Endothelial cell of umbilical vein (primary cell): ENCODE measurements at regions not wholly inside any gene's neighbourhood (a gene's known extent, or its start where the extent isn't known, plus 50 kb on each side); places are given as distances from the start of the nearest gene placed in this dataset.
A peak's percentile ranks its signal among the peaks of the same experiment; 100 is the strongest.

Experiments
- BruUV-seq: library from RNA; stranded (reverse); fragments of 400-500 nt; replicated peaks from 2 replicates; lab custom pipeline; 2021; lab: Mats Ljungman, UMichigan
- CTCF ChIA-PET: fragments of 300-600, 350-600 bp; sonication (Branson Sonifier 250); formaldehyde crosslinking; loops from one replicate; lab custom pipeline; 2021; ENCODE audit warnings: antibody characterized with exemption, inconsistent platforms; lab: Charles Lee
- POLR2A ChIA-PET: fragments of 300-600, 350-600 bp; sonication (Branson Sonifier 250); formaldehyde crosslinking; loops from one replicate; lab custom pipeline; 2021; ENCODE audit warnings: antibody characterized with exemption, inconsistent platforms; lab: Charles Lee
- DNase-seq: peaks from one replicate; pipeline ENCODE4 v3.0.0-alpha.2; 2011; ENCODE audit warnings: low read depth, low spot score
- FAIRE-seq: peaks from 2 replicates; lab custom pipeline; 2011; peaks lifted over from hg19 to GRCh38; lab: Jason Lieb, UNC
- H2AFZ ChIP-seq: 2 replicates; pipeline ENCODE4 v1.6.0; 2012; ENCODE audit warnings: low read depth, low read length, control low read depth, inconsistent platforms
- H3K27ac ChIP-seq: 2 replicates; pipeline ENCODE4 v1.5.1; 2011; ENCODE audit warnings: low read depth, mild to moderate bottlenecking, control low read depth, low read length, moderate library complexity; ENCODE audit not compliant: insufficient read depth
- H3K27me3 ChIP-seq, 2 experiments: 2 replicates each; pipeline versions ENCODE4 v1.6.0 to v1.6.1; 2011; ENCODE audit warnings: low read length in 2 of 2, mixed read lengths in 1 of 2; ENCODE audit not compliant: control insufficient read depth in 2 of 2, insufficient read depth in 2 of 2
- H3K36me3 ChIP-seq, 2 experiments: 2 replicates in 1 of 2; 3 replicates in 1 of 2; pipeline ENCODE4 v1.5.1; 2011; ENCODE audit warnings: low read length in 2 of 2, mild to moderate bottlenecking in 1 of 2, moderate library complexity in 1 of 2; ENCODE audit not compliant: control insufficient read depth in 2 of 2, insufficient read depth in 2 of 2; ENCODE audit errors: extremely low read depth in 1 of 2
- H3K4me1 ChIP-seq: 3 replicates; pipeline ENCODE4 v1.5.1; 2011; ENCODE audit warnings: mild to moderate bottlenecking, low read length; ENCODE audit not compliant: control insufficient read depth, insufficient read depth; ENCODE audit errors: extremely low read depth
- H3K4me2 ChIP-seq: 2 replicates; pipeline ENCODE4 v1.6.1; 2011; ENCODE audit warnings: low read length, control low read depth, mixed read lengths; ENCODE audit not compliant: insufficient read depth
- H3K4me3 ChIP-seq, 3 experiments: fragments of 200-600 bp in 1 of 3; sonication (generic), shearing (Covaris generic) in 1 of 3; replicated peaks in 1 of 3; 2 replicates each; pipeline ENCODE4 v1.5.1; 2011 to 2016; ENCODE audit warnings: control low read depth in 3 of 3, low read length in 3 of 3, mild to moderate bottlenecking in 2 of 3, inconsistent platforms in 1 of 3, low read depth in 1 of 3, moderate library complexity in 1 of 3; ENCODE audit not compliant: insufficient read depth in 1 of 3
- H3K79me2 ChIP-seq: 2 replicates; pipeline ENCODE4 v1.6.0; 2012; ENCODE audit warnings: low read length, inconsistent platforms; ENCODE audit not compliant: control insufficient read depth, insufficient read depth
- H3K9ac ChIP-seq: replicated peaks from 2 replicates; pipeline ENCODE3; 2011; ENCODE audit warnings: low read length, control low read depth; ENCODE audit not compliant: insufficient read depth; ENCODE audit errors: extremely low read depth
- H3K9me1 ChIP-seq: replicated peaks from 3 replicates; pipeline ENCODE4 v1.6.0; 2011; ENCODE audit warnings: mild to moderate bottlenecking, low read length; ENCODE audit not compliant: control insufficient read depth, insufficient read depth; ENCODE audit errors: extremely low read depth
- H3K9me3 ChIP-seq: replicated peaks from 2 replicates; pipeline ENCODE4 v1.5.1; 2012; ENCODE audit warnings: low read length, inconsistent platforms; ENCODE audit not compliant: control insufficient read depth, insufficient read depth
- H4K20me1 ChIP-seq: replicated peaks from 2 replicates; pipeline ENCODE3; 2011; ENCODE audit warnings: mild to moderate bottlenecking, low read length; ENCODE audit not compliant: control insufficient read depth, insufficient read depth; ENCODE audit errors: extremely low read depth
- CTCF ChIP-seq, 2 donors: IDR thresholded peaks; 1 replicate in 1 of 2; 2 replicates in 1 of 2; pipeline ENCODE4 v1.5.1; 2011; ENCODE audit warnings: low read length in 2 of 2, mild to moderate bottlenecking in 2 of 2, moderate library complexity in 2 of 2, control low read depth in 1 of 2, inconsistent platforms in 1 of 2, low read depth in 1 of 2; ENCODE audit not compliant: insufficient read depth in 1 of 2; ENCODE audit errors: extremely low read depth in 1 of 2
- EZH2 ChIP-seq: IDR thresholded peaks from 2 replicates; pipeline ENCODE4 v1.6.1; 2012; ENCODE audit warnings: borderline replicate concordance, low read depth, mild to moderate bottlenecking, moderate library complexity, low read length, inconsistent platforms; ENCODE audit not compliant: severe bottlenecking
- FOS ChIP-seq: IDR thresholded peaks from 2 replicates; pipeline ENCODE4 v1.6.1; 2011; ENCODE audit warnings: mild to moderate bottlenecking, low read length, moderate library complexity, borderline replicate concordance; ENCODE audit not compliant: insufficient read depth
- GATA2 ChIP-seq: IDR thresholded peaks from 2 replicates; pipeline ENCODE4 v1.7.0; 2011; ENCODE audit warnings: low read depth, mild to moderate bottlenecking, moderate library complexity, mixed read lengths, low read length; ENCODE audit not compliant: insufficient read length, insufficient read depth
- JUN ChIP-seq: IDR thresholded peaks from 2 replicates; pipeline ENCODE4 v1.6.1; 2011; ENCODE audit warnings: borderline replicate concordance, low read depth; ENCODE audit not compliant: insufficient read length, insufficient read depth
- MYC ChIP-seq: IDR thresholded peaks from one replicate; pipeline ENCODE4 v1.6.1; 2011; ENCODE audit warnings: mild to moderate bottlenecking, low read depth, low read length
- POLR2A ChIP-seq: IDR thresholded peaks from 2 replicates; pipeline ENCODE4 v1.6.1; 2012; ENCODE audit warnings: low read depth, mild to moderate bottlenecking, control low read depth, low read length
- POLR2AphosphoS5 ChIP-seq: IDR thresholded peaks from 2 replicates; pipeline ENCODE4 v1.6.1; 2012; ENCODE audit warnings: low read depth, mild to moderate bottlenecking, control low read depth, low read length, moderate library complexity; ENCODE audit not compliant: insufficient read depth
- dilution Hi-C: fragments of 300-500 bp; cut with MboI; formaldehyde crosslinking; loops from one replicate; pipeline ENCODE4 v1.15.0; 2019; ENCODE audit warnings: low sequenced_read_pairs; ENCODE audit not compliant: extremely low pct_ligation_motif_present
- intact Hi-C: fragments of 100-400 bp; cut with micrococcal nuclease; formaldehyde crosslinking; loops from one replicate; pipeline ENCODE4 v1.10.0; 2022
- TF ChIP-seq, protein P1 (sequence below): IDR thresholded peaks from 2 replicates; pipeline ENCODE4 v1.6.1; 2011; ENCODE audit not compliant: insufficient read depth, insufficient read length

DNA sequence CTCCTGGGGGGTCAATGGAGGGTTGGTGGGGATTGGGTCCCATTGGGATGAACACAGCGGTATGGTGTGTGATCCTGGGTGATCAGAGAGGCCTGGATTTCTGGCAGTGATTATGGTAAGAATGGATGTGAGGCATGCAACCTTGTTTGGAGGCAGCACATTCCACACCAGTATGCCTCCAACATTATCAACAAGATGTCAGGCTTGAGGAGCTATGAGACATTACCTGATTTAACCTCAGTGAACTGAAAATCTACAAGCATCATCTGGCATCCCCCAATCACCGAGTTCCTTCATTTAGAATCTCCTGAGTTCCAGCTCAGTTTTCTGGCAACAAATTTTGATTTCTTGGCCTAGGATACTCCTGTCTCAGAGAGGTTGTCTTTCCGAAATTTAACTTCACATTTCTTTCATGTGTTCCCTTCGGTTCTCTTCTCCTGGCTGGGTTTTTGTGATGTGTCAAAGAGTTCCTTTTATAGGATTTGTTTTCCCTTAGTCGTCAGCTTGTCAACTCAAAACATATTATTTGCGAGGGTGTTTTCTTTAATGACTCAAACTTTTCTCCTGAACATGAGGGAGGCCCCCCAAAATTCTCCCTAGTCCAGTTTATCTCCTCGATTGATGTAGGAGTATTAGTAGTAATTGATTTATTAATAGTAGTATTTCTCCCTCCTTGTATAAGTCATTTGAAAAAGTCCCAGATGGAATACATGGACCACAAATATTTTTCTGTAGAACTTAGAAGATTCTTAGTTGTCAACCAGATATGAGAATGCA, 56.0 kb upstream of the FLT1 start:
- H3K27ac ChIP-seq = no peak overlapping the region
- dilution Hi-C loops (no loop called here), intact Hi-C loops (no loop called here)
- no peak overlapping the region for H3K9ac ChIP-seq
- H3K4me1 ChIP-seq = no peaks in the 10 kb centered on the region
- H3K79me2 ChIP-seq = no peaks in the 10 kb centered on the region
- H2AFZ ChIP-seq = no peak overlapping the region
- TF ChIP-seq JUN (no peak), EZH2 (no peak), MYC (no peak), GATA2 (no peak), POLR2A (no peak), FOS (no peak), POLR2AphosphoS5 (no peak), CTCF (IDR thresholded peaks at IDR 0.05; ENCODE audit: extremely low read depth in 1 of 2, insufficient read depth in 1 of 2, low read depth in 1 of 2, low read length in 2 of 2) (no peak)
- TF ChIP-seq, protein P1, sequence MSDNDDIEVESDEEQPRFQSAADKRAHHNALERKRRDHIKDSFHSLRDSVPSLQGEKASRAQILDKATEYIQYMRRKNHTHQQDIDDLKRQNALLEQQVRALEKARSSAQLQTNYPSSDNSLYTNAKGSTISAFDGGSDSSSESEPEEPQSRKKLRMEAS = no peak
- no peaks in the 10 kb centered on the region for H4K20me1 ChIP-seq
- ChIA-PET CTCF (no interaction called here), POLR2A (no interaction called here)
- no peaks in the 10 kb centered on the region for H3K9me3 ChIP-seq
- H3K9me1 ChIP-seq = no peaks in the 10 kb centered on the region
- no peaks in the 10 kb centered on the region for H3K27me3 ChIP-seq
- H3K36me3 ChIP-seq = no peaks in the 10 kb centered on the region
- H3K4me3 ChIP-seq = no peak overlapping the region
- DNase-seq = no peak
- no peak overlapping the region for H3K4me2 ChIP-seq
- BruUV-seq = no TSS peak
- FAIRE-seq = peak; percentile 55
